ENCODE measurements at regions not wholly inside any gene's neighbourhood (a gene's known extent, or its start where the extent isn't known, plus 50 kb on each side); places are given as distances from the start of the nearest gene placed in this dataset.

DNA sequence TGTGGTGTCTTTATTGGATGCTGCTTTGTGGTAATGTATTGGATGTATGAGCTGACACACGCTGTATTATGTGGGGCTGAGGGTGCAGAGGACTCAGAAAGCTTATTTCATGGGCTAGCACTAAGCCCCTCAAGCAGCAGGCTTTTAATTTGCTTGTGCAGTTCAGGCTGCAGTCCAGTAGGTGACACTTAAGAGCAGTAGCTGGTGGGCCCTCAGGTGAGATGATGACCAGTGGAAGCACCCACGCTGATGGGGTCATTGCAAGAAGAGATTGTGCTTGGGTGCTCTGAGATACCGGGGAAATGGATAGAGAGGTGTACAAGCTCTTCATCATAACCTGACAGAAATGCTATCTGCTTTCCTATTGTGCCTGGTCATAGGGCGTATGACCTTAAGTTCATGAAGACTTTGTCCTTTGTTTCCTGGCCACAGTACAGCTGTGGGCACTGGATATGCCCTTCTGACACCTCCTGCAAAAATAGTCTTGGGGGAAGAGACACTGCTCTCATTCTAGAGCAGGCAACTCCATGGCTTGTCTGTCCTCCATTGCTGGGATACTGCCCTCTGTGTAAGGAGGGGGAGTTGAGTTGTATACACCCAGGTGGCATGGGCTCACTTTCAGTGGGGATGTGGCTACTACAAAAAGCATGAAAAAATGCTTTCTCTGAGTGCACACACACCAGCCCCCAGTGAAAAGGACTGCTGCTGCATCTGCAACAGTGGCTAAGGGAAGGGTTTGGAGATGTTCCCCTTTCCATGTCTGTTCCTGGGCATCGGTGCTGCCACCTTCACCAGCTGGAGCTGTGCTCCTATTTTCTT, 205.7 kb upstream of the ZSWIM2 start:
- Histone ChIP-seq H3K36me3 (no peaks in the 10 kb centered on the region), H3K9me3 (no peaks in the 10 kb centered on the region), H3K27me3 (no peaks in the 10 kb centered on the region), H3K27ac (replicated peaks in 1 of 4) (no peak overlapping the region), H3K4me1 (no peaks in the 10 kb centered on the region), H3K4me3 (no peak overlapping the region)
- DNase-seq (ENCODE audit: extremely low spot score), result no peak
- intact Hi-C loops (cut with DNase I), result no loop called here
- no peak for TF ChIP-seq EP300 (IDR thresholded peaks at IDR 0.05)
- TF ChIP-seq POLR2A (IDR thresholded peaks at IDR 0.05; ENCODE audit: low read depth), result no peak
- TF ChIP-seq, protein P1, sequence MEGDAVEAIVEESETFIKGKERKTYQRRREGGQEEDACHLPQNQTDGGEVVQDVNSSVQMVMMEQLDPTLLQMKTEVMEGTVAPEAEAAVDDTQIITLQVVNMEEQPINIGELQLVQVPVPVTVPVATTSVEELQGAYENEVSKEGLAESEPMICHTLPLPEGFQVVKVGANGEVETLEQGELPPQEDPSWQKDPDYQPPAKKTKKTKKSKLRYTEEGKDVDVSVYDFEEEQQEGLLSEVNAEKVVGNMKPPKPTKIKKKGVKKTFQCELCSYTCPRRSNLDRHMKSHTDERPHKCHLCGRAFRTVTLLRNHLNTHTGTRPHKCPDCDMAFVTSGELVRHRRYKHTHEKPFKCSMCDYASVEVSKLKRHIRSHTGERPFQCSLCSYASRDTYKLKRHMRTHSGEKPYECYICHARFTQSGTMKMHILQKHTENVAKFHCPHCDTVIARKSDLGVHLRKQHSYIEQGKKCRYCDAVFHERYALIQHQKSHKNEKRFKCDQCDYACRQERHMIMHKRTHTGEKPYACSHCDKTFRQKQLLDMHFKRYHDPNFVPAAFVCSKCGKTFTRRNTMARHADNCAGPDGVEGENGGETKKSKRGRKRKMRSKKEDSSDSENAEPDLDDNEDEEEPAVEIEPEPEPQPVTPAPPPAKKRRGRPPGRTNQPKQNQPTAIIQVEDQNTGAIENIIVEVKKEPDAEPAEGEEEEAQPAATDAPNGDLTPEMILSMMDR (IDR thresholded peaks at IDR 0.05), result no peak
- no peak for TF ChIP-seq POLR2AphosphoS5 (IDR thresholded peaks at IDR 0.05)
- 77% methylated on average over 5 of the region's 5 CpGs for WGBS

DNA sequence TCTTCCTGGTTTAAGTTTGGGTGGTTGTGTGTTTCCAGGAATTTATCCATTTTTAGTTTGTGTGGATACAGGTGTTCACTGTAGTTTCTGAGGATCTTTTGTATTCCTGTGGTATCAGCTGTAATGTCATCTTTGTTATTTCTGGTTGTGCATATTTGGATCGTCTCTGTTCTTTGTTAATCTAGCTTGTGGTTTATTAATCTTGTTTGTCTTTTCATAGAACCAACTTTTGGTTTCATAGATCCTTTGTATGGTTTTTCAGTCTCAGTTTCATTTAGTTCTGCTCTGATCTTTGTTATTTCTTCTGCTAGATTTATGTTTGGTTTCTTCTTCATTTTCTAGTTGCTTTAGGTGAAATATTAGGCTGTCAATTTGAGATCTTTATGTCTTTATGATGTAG, 202.4 kb upstream of the ZSWIM2 start:
- H3K4me3 ChIP-seq, result no peak overlapping the region
- intact Hi-C loops (cut with DNase I), result no loop called here
- TF ChIP-seq, protein P1 (IDR thresholded peaks at IDR 0.05), result no peak
- no peak for TF ChIP-seq POLR2A (IDR thresholded peaks at IDR 0.05; ENCODE audit: low read depth)
- TF ChIP-seq POLR2AphosphoS5 (IDR thresholded peaks at IDR 0.05), result no peak
- no peak for TF ChIP-seq EP300 (IDR thresholded peaks at IDR 0.05)
- no peaks in the 10 kb centered on the region for H3K4me1 ChIP-seq
- no peak for DNase-seq (ENCODE audit: extremely low spot score)
- H3K36me3 ChIP-seq, result no peaks in the 10 kb centered on the region
- no peaks in the 10 kb centered on the region for H3K27me3 ChIP-seq
- peaks cover 0 to 10% (median 0%) of the 10 kb centered on the region in 4 donors for H3K9me3 ChIP-seq
- WGBS, result 68% methylated on average over 1 of the region's 1 CpG
- no peak overlapping the region for H3K27ac ChIP-seq (replicated peaks in 1 of 4)

GRCh38 chr2:187050409-187050998, 201.5 kb upstream of the ZSWIM2 start:
- Histone ChIP-seq H3K9me3 (peaks cover 0 to 10% (median 0%) of the 10 kb centered on the region in 4 donors), H3K27ac (replicated peaks in 1 of 4) (no peak overlapping the region), H3K4me1 (no peaks in the 10 kb centered on the region), H3K36me3 (no peaks in the 10 kb centered on the region), H3K4me3 (no peak overlapping the region), H3K27me3 (no peaks in the 10 kb centered on the region)
- 94% methylated on average over 4 of the region's 4 CpGs for WGBS
- DNase-seq (ENCODE audit: extremely low spot score), result no peak
- intact Hi-C loops (cut with DNase I), result no loop called here
- TF ChIP-seq, protein P1 (IDR thresholded peaks at IDR 0.05), result no peak
- TF ChIP-seq POLR2A (IDR thresholded peaks at IDR 0.05; ENCODE audit: low read depth), result no peak
- no peak for TF ChIP-seq EP300 (IDR thresholded peaks at IDR 0.05)
- no peak for TF ChIP-seq POLR2AphosphoS5 (IDR thresholded peaks at IDR 0.05)

- H3K36me3 ChIP-seq, result no peaks in the 10 kb centered on the region
- no peak for DNase-seq (ENCODE audit: extremely low spot score)
- no peaks in the 10 kb centered on the region for H3K4me1 ChIP-seq
- intact Hi-C loops (cut with DNase I), result no loop called here
- no peaks in the 10 kb centered on the region for H3K27me3 ChIP-seq
- TF ChIP-seq POLR2A (IDR thresholded peaks at IDR 0.05; ENCODE audit: low read depth) (no peak), POLR2AphosphoS5 (IDR thresholded peaks at IDR 0.05) (no peak), EP300 (IDR thresholded peaks at IDR 0.05) (no peak)
- TF ChIP-seq, protein P1 (IDR thresholded peaks at IDR 0.05), result no peak
- H3K27ac ChIP-seq (replicated peaks in 1 of 4), result no peak overlapping the region
- H3K4me3 ChIP-seq, result no peak overlapping the region
- H3K9me3 ChIP-seq, result no peaks in the 10 kb centered on the region
Observed at GRCh38 chr2:187037310-187037709, 188.3 kb upstream of the ZSWIM2 start.
